Omental fat pad (tissue), 3 donors: ENCODE measurements at regions not wholly inside any gene's neighbourhood (a gene's known extent, or its start where the extent isn't known, plus 50 kb on each side); places are given as distances from the start of the nearest gene placed in this dataset.

Source experiments
- ATAC-seq: fragments of 150-250 bp; one replicate; pipeline ENCODE4 v1.9.1; 2016; ENCODE audit warnings: mild to moderate bottlenecking, moderate library complexity; ENCODE audit not compliant: low FRiP score
- DNase-seq: peaks from one replicate; pipeline ENCODE4 v3.0.0-alpha.2; 2019; ENCODE audit warnings: low spot score
- CTCF ChIP-seq, 3 donors: fragments of 450-650 bp; IDR thresholded peaks; one replicate each; pipeline ENCODE4 v1.5.1; 2016 to 2017; ENCODE audit warnings: antibody characterized with exemption in 3 of 3, mild to moderate bottlenecking in 3 of 3, moderate library complexity in 2 of 3

GRCh38 chr15:35686347-35686746 lies 140.4 kb upstream of the DPH6 start:
- TF ChIP-seq CTCF (IDR thresholded peaks at IDR 0.05), result no peak

GRCh38 chr15:35689266-35689665 lies 143.3 kb upstream of the DPH6 start:
- no peak for TF ChIP-seq CTCF (IDR thresholded peaks at IDR 0.05)
- DNase-seq, result no peak
- no peak for ATAC-seq

More at GRCh38 chr15:35686347-35686746, 140.4 kb upstream of the DPH6 start:
- DNase-seq (no peak), ATAC-seq (no peak)

GRCh38 chr15:35690089-35690488 lies 144.1 kb upstream of the DPH6 start:
- peak; percentile 41 for ATAC-seq
- DNase-seq, result no peak
- no peak for TF ChIP-seq CTCF (IDR thresholded peaks at IDR 0.05)

GRCh38 chr15:35690698-35691116 lies 144.7 kb upstream of the DPH6 start:
- TF ChIP-seq CTCF (IDR thresholded peaks at IDR 0.05), result no peak
- ATAC-seq (peak; percentile 81), DNase-seq (no peak)

GRCh38 chr15:35691173-35691761 lies 145.3 kb upstream of the DPH6 start:
- TF ChIP-seq CTCF (IDR thresholded peaks at IDR 0.05), result no peak
- peak; percentile 4 for ATAC-seq

GRCh38 chr15:35691891-35692867 lies 146.2 kb upstream of the DPH6 start:
- no peak for TF ChIP-seq CTCF (IDR thresholded peaks at IDR 0.05)
- no peak for DNase-seq
- ATAC-seq, result no peak

More at GRCh38 chr15:35691173-35691761, 145.3 kb upstream of the DPH6 start:
- no peak for DNase-seq
